ENCODE measurements at regions not wholly inside any gene's neighbourhood (a gene's known extent, or its start where the extent isn't known, plus 50 kb on each side); places are given as distances from the start of the nearest gene placed in this dataset.

DNA sequence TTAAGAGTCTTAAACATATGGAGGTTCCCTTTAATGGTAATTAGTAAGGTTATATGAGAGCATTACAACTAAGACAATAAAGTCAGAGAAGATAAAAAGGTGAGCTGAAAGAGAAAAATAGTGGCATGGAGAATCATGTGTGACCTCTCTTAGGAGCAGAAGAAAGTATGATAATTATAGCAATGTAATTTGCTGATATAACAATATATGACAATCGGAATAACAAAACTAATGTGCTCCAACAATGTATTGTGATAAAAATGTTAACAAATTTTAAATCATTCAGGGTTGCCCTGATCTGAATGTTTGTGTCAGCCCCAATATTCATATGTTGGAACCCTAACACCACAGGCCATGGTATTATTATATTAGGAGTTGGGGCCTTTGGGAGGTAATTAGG lies 269.6 kb upstream of the PPFIA2 start:
- intact Hi-C loops (cut with DNase I), result no loop called here
- H3K27me3 ChIP-seq, result no peaks in the 10 kb centered on the region
- H3K9me3 ChIP-seq, result no peaks in the 10 kb centered on the region
- no peaks in the 10 kb centered on the region for H3K4me1 ChIP-seq
- no peak overlapping the region for H3K27ac ChIP-seq
- WGBS (ENCODE audit: insufficient coverage, low coverage, low lambda C conversion rate, missing lambda C conversion rate), result 80% methylated on average over 1 of the region's 1 CpG
- no peak for TF ChIP-seq POLR2A (IDR thresholded peaks at IDR 0.05)
- TF ChIP-seq, protein P1, sequence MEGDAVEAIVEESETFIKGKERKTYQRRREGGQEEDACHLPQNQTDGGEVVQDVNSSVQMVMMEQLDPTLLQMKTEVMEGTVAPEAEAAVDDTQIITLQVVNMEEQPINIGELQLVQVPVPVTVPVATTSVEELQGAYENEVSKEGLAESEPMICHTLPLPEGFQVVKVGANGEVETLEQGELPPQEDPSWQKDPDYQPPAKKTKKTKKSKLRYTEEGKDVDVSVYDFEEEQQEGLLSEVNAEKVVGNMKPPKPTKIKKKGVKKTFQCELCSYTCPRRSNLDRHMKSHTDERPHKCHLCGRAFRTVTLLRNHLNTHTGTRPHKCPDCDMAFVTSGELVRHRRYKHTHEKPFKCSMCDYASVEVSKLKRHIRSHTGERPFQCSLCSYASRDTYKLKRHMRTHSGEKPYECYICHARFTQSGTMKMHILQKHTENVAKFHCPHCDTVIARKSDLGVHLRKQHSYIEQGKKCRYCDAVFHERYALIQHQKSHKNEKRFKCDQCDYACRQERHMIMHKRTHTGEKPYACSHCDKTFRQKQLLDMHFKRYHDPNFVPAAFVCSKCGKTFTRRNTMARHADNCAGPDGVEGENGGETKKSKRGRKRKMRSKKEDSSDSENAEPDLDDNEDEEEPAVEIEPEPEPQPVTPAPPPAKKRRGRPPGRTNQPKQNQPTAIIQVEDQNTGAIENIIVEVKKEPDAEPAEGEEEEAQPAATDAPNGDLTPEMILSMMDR (IDR thresholded peaks at IDR 0.05), result no peak
- no peak for DNase-seq
- H3K4me3 ChIP-seq, result no peak overlapping the region
- no peaks in the 10 kb centered on the region for H3K36me3 ChIP-seq
- ATAC-seq, result no peak

GRCh38 chr12:82027612-82028011 lies 268.5 kb upstream of the PPFIA2 start:
- Histone ChIP-seq H3K4me1 (no peaks in the 10 kb centered on the region), H3K27ac (no peak overlapping the region), H3K36me3 (no peaks in the 10 kb centered on the region), H3K4me3 (no peak overlapping the region), H3K27me3 (no peaks in the 10 kb centered on the region), H3K9me3 (no peaks in the 10 kb centered on the region)
- DNase-seq (no peak), ATAC-seq (no peak)
- 55% methylated on average over 1 of the region's 1 CpG for WGBS (ENCODE audit: insufficient coverage, low coverage, low lambda C conversion rate, missing lambda C conversion rate)
- TF ChIP-seq POLR2A (IDR thresholded peaks at IDR 0.05), result no peak
- TF ChIP-seq, protein P1 (IDR thresholded peaks at IDR 0.05), result no peak
- intact Hi-C loops (cut with DNase I), result no loop called here

DNA sequence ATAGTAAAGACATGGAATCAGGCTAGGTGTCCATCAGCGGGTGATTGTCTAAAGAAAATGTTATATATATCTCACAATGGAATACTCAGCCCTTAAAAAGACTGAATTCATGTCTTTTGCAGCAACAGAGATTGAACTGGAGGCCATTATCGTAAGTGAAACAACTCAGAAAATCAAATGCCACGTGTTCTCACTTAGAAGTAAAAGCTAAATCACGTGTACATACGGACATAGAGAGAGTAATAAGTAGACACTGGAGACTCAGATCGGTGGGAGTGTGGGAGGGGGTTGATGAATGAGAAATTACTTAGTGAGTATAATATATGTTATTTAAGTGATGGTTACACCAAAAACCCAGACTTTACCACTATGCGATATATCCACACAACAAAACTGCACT lies 266.3 kb upstream of the PPFIA2 start:
- intact Hi-C loops (cut with DNase I), result no loop called here
- no peak overlapping the region for H3K4me3 ChIP-seq
- no peaks in the 10 kb centered on the region for H3K27me3 ChIP-seq
- TF ChIP-seq, protein P1 (IDR thresholded peaks at IDR 0.05), result no peak
- no peak for TF ChIP-seq POLR2A (IDR thresholded peaks at IDR 0.05)
- ATAC-seq, result no peak
- 66% methylated on average over 7 of the region's 7 CpGs for WGBS (ENCODE audit: insufficient coverage, low coverage, low lambda C conversion rate, missing lambda C conversion rate)
- H3K36me3 ChIP-seq, result no peaks in the 10 kb centered on the region
- H3K4me1 ChIP-seq, result no peaks in the 10 kb centered on the region
- no peak for DNase-seq
- no peaks in the 10 kb centered on the region for H3K9me3 ChIP-seq
- no peak overlapping the region for H3K27ac ChIP-seq

- intact Hi-C loops (cut with DNase I), result no loop called here
Measured at GRCh38 chr12:82019533-82019932, 260.4 kb upstream of the PPFIA2 start.

More at GRCh38 chr12:82019533-82019932, 260.4 kb upstream of the PPFIA2 start:
- H3K4me1 ChIP-seq, result no peaks in the 10 kb centered on the region
- H3K27me3 ChIP-seq, result no peaks in the 10 kb centered on the region
- H3K9me3 ChIP-seq, result no peaks in the 10 kb centered on the region
- H3K27ac ChIP-seq, result no peak overlapping the region
- no peak for DNase-seq
- no peak for TF ChIP-seq POLR2A (IDR thresholded peaks at IDR 0.05)
- TF ChIP-seq, protein P1 (IDR thresholded peaks at IDR 0.05), result peak in 1 of 4 donors; percentile 13
- no peak overlapping the region for H3K4me3 ChIP-seq
- no peaks in the 10 kb centered on the region for H3K36me3 ChIP-seq
- no peak for ATAC-seq
